Esophagus squamous epithelium (tissue), 5 donors: ENCODE measurements at regions not wholly inside any gene's neighbourhood (a gene's known extent, or its start where the extent isn't known, plus 50 kb on each side); places are given as distances from the start of the nearest gene placed in this dataset.
"Not testable (repeated sequence)": the region's sequence is repeated elsewhere in the genome, so short reads cannot be mapped to it uniquely, and the experiment has no call there.

Experiments used
- DNase-seq: peaks from one replicate; lab custom pipeline; 2025; lab: John Stamatoyannopoulos, UW
- H3K27ac ChIP-seq, 4 donors: fragments of 200-600 bp; sonication (generic); one replicate each; pipeline ENCODE4 v1.5.1; 2016 to 2019; ENCODE audit warnings: mild to moderate bottlenecking in 1 of 4
- H3K27me3 ChIP-seq, 4 donors: fragments of 200-600 bp; sonication (generic); 1 replicate in 3 of 4; 2 replicates in 1 of 4; pipeline versions ENCODE4 v1.5.1 to v1.6.0; 2017 to 2021; ENCODE audit warnings: antibody characterized with exemption in 1 of 4
- H3K36me3 ChIP-seq, 3 donors: fragments of 200-600 bp; sonication (generic); one replicate each; pipeline ENCODE4 v1.5.1; 2016 to 2019
- H3K4me1 ChIP-seq, 3 donors: fragments of 200-600 bp; sonication (generic); one replicate each; pipeline ENCODE4 v1.5.1; 2017 to 2019
- H3K4me3 ChIP-seq, 4 donors: fragments of 200-600 bp; sonication (generic); 1 replicate in 3 of 4; 2 replicates in 1 of 4; pipeline ENCODE4 v1.5.1; 2016 to 2019; ENCODE audit warnings: mild to moderate bottlenecking in 2 of 4, moderate library complexity in 1 of 4
- H3K9me3 ChIP-seq, 3 donors: fragments of 200-600 bp; sonication (generic); one replicate each; pipeline ENCODE4 v1.5.1; 2016 to 2019
- POLR2A ChIP-seq, 4 donors: fragments of 450-650 bp; IDR thresholded peaks; one replicate each; pipeline ENCODE4 v1.6.1; 2017; ENCODE audit warnings: antibody characterized with exemption in 4 of 4, mild to moderate bottlenecking in 4 of 4, moderate library complexity in 3 of 4
- WGBS, 2 donors: methylation state at CpG; one replicate each; pipeline ENCODE4 v1.1.5; 2018; 5-methylcytosine and 5-hydroxymethylcytosine counted together
- intact Hi-C: fragments of 100-400 bp; cut with DNase I; formaldehyde crosslinking; loops from one replicate; pipeline ENCODE4 v1.15.0; 2022
- TF ChIP-seq, protein P1 (sequence below), 6 experiments: fragments of 450-650 bp in 4 of 6; fragments of 200-600 bp in 2 of 6; sonication (generic) in 2 of 6; IDR thresholded peaks; one replicate each; pipeline ENCODE4 v1.5.1; 2016 to 2019; ENCODE audit warnings: antibody characterized with exemption in 6 of 6, mild to moderate bottlenecking in 4 of 6, moderate library complexity in 4 of 6
- donor health status: DM: yes; HTN: yes; CAD: no.

DNA sequence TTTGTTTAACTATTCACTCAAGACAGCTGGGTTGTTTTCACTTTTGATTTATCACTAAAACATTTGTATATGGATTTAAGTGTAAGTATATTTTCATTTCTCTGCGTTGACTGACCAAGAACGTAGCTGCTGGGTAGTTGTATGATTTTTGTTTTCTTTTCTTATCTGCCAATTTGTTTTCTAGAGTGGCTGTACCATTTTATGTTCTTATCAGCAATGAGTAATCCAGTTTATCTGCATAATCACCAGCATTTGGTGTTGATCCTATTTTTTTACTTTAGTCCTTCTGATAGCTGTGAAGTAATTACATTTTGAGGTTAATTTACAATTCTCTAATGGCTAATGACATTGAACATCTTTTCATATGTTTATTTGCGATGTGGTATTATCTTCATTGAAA lies 1178.4 kb upstream of the TMEFF2 start:
- Histone ChIP-seq H3K27ac (no peak overlapping the region), H3K27me3 (no peaks in the 10 kb centered on the region), H3K9me3 (no peaks in the 10 kb centered on the region), H3K4me3 (no peak overlapping the region), H3K36me3 (no peaks in the 10 kb centered on the region), H3K4me1 (no peaks in the 10 kb centered on the region)
- TF ChIP-seq POLR2A (IDR thresholded peaks at IDR 0.05) = no peak
- TF ChIP-seq, protein P1, sequence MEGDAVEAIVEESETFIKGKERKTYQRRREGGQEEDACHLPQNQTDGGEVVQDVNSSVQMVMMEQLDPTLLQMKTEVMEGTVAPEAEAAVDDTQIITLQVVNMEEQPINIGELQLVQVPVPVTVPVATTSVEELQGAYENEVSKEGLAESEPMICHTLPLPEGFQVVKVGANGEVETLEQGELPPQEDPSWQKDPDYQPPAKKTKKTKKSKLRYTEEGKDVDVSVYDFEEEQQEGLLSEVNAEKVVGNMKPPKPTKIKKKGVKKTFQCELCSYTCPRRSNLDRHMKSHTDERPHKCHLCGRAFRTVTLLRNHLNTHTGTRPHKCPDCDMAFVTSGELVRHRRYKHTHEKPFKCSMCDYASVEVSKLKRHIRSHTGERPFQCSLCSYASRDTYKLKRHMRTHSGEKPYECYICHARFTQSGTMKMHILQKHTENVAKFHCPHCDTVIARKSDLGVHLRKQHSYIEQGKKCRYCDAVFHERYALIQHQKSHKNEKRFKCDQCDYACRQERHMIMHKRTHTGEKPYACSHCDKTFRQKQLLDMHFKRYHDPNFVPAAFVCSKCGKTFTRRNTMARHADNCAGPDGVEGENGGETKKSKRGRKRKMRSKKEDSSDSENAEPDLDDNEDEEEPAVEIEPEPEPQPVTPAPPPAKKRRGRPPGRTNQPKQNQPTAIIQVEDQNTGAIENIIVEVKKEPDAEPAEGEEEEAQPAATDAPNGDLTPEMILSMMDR (IDR thresholded peaks at IDR 0.05) = no peak
- intact Hi-C loops = no loop called here
- WGBS, 2 donors = 56 to 62% methylated on average over 3 of the region's 3 CpGs
- no peak for DNase-seq

DNA sequence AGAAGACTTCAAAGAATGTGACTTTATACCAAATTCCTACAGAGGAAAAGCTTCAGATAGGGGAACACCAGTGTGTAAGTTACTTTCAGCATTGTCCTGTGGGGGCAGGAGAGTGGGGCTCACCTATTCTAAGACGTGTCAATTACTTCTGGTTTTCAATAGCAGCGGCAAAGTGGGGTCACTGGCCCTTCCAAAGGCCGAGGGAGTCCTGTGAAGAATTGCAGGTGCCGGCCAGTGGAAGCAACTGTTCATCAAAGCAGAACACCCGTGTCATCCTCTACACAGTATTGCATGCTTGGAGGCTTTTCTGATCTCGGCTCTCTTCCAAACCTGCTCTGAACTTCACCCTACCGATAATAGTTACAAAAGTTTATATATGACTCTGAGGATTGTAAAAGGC lies 1176.5 kb upstream of the TMEFF2 start:
- intact Hi-C loops = no loop called here
- 56 to 57% methylated on average over 7 of the region's 7 CpGs for WGBS, 2 donors
- TF ChIP-seq POLR2A (IDR thresholded peaks at IDR 0.05) = no peak
- TF ChIP-seq, protein P1 (IDR thresholded peaks at IDR 0.05) = no peak

DNA sequence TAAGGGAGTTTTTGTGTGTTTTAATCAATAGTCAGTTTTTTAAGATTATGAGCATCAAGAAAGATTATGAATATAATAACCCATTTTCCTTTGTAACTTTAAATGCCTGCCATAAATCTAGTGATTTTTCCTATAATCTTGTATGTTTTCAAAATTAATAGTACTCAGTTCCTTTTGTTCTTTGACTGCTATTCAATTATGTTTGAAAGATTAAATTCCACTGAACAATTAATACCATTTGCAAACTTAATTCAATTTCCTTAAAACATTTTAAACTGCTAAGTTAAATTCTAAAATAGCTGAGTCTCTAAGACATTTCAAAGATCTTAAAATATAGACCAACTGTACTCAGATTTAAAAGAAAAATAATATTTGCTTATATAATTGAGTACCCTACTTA lies 1173.9 kb upstream of the TMEFF2 start:
- Histone ChIP-seq H3K9me3 (no peaks in the 10 kb centered on the region), H3K4me3 (no peak overlapping the region), H3K4me1 (no peaks in the 10 kb centered on the region), H3K36me3 (no peaks in the 10 kb centered on the region), H3K27ac (no peak overlapping the region), H3K27me3 (no peaks in the 10 kb centered on the region)
- no peak for TF ChIP-seq POLR2A (IDR thresholded peaks at IDR 0.05)
- TF ChIP-seq, protein P1 (IDR thresholded peaks at IDR 0.05) = no peak
- intact Hi-C loops = no loop called here
- DNase-seq = no peak

More for the DNA sequence above, 1176.5 kb upstream of the TMEFF2 start:
- no peak for DNase-seq
- Histone ChIP-seq H3K4me3 (no peak overlapping the region), H3K27ac (no peak overlapping the region), H3K27me3 (no peaks in the 10 kb centered on the region), H3K36me3 (no peaks in the 10 kb centered on the region), H3K4me1 (no peaks in the 10 kb centered on the region), H3K9me3 (no peaks in the 10 kb centered on the region)

DNA sequence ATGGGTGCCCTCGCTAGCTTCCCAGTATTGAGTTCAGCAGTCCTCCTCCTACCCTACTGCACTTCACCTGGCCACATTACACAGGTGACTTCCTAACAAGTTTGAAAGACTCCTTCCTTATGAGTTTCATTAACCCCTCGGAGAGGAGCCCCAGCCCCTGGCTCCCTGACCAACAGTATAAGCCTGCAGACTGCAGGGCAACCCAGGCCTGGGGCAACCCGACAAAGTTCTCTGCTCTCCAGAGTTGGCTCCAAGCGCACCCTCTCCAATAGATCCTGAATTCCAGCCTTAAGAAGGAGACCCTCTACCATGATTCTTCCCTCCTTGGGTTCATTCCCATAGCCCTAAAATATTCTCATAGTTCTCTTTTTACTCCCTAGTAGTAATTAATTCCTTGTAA lies 1162.8 kb upstream of the TMEFF2 start:
- DNase-seq = no peak
- H3K9me3 ChIP-seq = no peaks in the 10 kb centered on the region
- TF ChIP-seq, protein P1 (IDR thresholded peaks at IDR 0.05) = no peak
- no peak for TF ChIP-seq POLR2A (IDR thresholded peaks at IDR 0.05)
- H3K36me3 ChIP-seq = no peaks in the 10 kb centered on the region
- intact Hi-C loops = no loop called here
- no peak overlapping the region for H3K27ac ChIP-seq
- WGBS, 2 donors = 83 to 88% methylated on average over 3 to 4 of the region's 4 CpGs
- no peak overlapping the region for H3K4me3 ChIP-seq
- H3K4me1 ChIP-seq = no peaks in the 10 kb centered on the region
- H3K27me3 ChIP-seq = no peaks in the 10 kb centered on the region

DNA sequence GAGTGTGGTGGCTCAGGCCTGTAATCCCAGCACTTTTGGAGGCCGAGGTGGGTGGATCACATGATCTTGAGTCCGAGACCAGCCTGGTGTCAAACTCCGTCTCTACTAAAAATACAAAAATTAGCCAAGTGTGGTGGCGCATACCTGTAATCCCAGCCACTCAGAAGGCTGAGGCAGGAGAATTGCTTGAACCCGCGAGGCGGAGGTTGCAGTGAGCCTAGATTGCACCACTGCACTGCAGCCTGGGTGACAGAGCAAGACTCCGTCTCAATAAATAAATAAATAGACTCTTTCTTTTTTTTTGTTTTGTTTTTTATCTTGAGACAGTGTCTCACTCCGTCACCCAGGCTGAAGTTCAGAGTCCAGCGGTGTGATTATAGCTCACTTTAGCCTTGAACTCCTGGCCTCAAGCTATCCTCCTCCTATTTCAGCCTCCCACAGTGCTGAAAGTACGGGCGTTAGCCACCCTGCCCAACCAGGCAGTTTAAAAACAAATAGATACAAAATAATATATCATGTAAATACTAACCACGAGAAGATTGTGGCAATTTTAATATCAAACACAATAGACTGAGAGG lies 1158.0 kb upstream of the TMEFF2 start:
- H3K9me3 ChIP-seq, H3K27me3 ChIP-seq, H3K36me3 ChIP-seq, DNase-seq, H3K4me1 ChIP-seq, H3K27ac ChIP-seq, intact Hi-C loops, H3K4me3 ChIP-seq: not testable (repeated sequence)
- 83 to 84% methylated on average over 13 of the region's 13 CpGs for WGBS, 2 donors

DNA sequence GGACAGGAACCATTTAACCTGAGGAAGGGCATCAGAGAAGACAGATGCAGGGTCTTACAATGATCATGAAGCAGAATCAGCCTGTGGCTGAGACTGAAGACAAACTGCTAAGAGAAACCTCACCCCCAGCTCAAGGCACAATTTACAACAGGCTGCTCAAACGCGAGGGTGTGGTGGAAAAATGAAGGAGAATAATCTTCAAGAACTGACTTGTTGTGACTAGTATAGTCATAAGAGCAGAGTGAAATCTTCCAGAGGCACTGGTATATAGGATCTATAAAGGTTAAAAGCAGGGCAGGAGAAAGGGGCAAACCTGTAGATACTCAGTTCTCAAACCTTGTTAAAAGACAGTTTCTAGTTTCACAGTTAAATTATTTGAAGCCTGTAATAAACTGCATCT lies 1155.8 kb upstream of the TMEFF2 start:
- Histone ChIP-seq H3K9me3 (no peaks in the 10 kb centered on the region), H3K36me3 (no peaks in the 10 kb centered on the region), H3K27me3 (no peaks in the 10 kb centered on the region), H3K27ac (no peak overlapping the region), H3K4me1 (no peaks in the 10 kb centered on the region), H3K4me3 (no peak overlapping the region)
- intact Hi-C loops = no loop called here
- WGBS, 2 donors = 30 to 46% methylated on average over 2 of the region's 2 CpGs
- TF ChIP-seq POLR2A (IDR thresholded peaks at IDR 0.05) = no peak
- TF ChIP-seq, protein P1 (IDR thresholded peaks at IDR 0.05) = no peak
- no peak for DNase-seq
